GM21360 (cell line): ENCODE measurements at regions not wholly inside any gene's neighbourhood (a gene's known extent, or its start where the extent isn't known, plus 50 kb on each side); places are given as distances from the start of the nearest gene placed in this dataset.
"Not testable (repeated sequence)": the region's sequence is repeated elsewhere in the genome, so short reads cannot be mapped to it uniquely, and the experiment has no call there.

Experiments
- ATAC-seq: cut with Tn5 transposase; IDR thresholded peaks from one replicate; pipeline ENCODE4 v1.9.1; 2021; ENCODE audit warnings: mild to moderate bottlenecking, moderate library complexity; ENCODE audit not compliant: unreplicated experiment

GRCh38 chr20:50323777-50324775, 133.4 kb downstream of the CEBPB start:
- no peak for ATAC-seq

- no peak for ATAC-seq
Measured at GRCh38 chr20:50325215-50325614, 134.6 kb downstream of the CEBPB start.

- ATAC-seq, result no peak
Measured at GRCh38 chr20:50325651-50326050, 135.0 kb downstream of the CEBPB start.

- no peak for ATAC-seq
Measured at GRCh38 chr20:50327666-50328065, 137.0 kb downstream of the CEBPB start.

- ATAC-seq, result no peak
Measured at GRCh38 chr20:50328222-50328979, 137.8 kb downstream of the CEBPB start.

GRCh38 chr20:50328996-50329898, 138.6 kb downstream of the CEBPB start:
- no peak for ATAC-seq

GRCh38 chr20:50329981-50330503, 139.4 kb downstream of the CEBPB start:
- ATAC-seq, result no peak

- no peak for ATAC-seq
Measured at GRCh38 chr20:50330504-50331313, 140.1 kb downstream of the CEBPB start.

- no peak for ATAC-seq
Measured at GRCh38 chr20:50331469-50332363, 141.1 kb downstream of the CEBPB start.

- ATAC-seq, result no peak
Measured at GRCh38 chr20:50332491-50332980, 141.9 kb downstream of the CEBPB start.

GRCh38 chr20:50333131-50333670, 142.6 kb downstream of the CEBPB start:
- ATAC-seq, result no peak

GRCh38 chr20:50333812-50334211, 143.2 kb downstream of the CEBPB start:
- no peak for ATAC-seq

- not testable (repeated sequence) for ATAC-seq
Measured at GRCh38 chr20:50334512-50334911, 143.9 kb downstream of the CEBPB start.

- no peak for ATAC-seq
Measured at GRCh38 chr20:50335105-50335504, 144.5 kb downstream of the CEBPB start.

- ATAC-seq, result no peak
Measured at GRCh38 chr20:50335866-50336265, 145.2 kb downstream of the CEBPB start.

- no peak for ATAC-seq
Measured at GRCh38 chr20:50336661-50337060, 146.0 kb downstream of the CEBPB start.

- no peak for ATAC-seq
Measured at GRCh38 chr20:50337521-50338466, 147.2 kb downstream of the CEBPB start.
